NCI-H1417 (cell line): ENCODE measurements at regions not wholly inside any gene's neighbourhood (a gene's known extent, or its start where the extent isn't known, plus 50 kb on each side); places are given as distances from the start of the nearest gene placed in this dataset.

Experiments
- DNase-seq, 3 experiments: peaks; one replicate each; lab custom pipeline; 2025; lab: John Stamatoyannopoulos, UW

DNA sequence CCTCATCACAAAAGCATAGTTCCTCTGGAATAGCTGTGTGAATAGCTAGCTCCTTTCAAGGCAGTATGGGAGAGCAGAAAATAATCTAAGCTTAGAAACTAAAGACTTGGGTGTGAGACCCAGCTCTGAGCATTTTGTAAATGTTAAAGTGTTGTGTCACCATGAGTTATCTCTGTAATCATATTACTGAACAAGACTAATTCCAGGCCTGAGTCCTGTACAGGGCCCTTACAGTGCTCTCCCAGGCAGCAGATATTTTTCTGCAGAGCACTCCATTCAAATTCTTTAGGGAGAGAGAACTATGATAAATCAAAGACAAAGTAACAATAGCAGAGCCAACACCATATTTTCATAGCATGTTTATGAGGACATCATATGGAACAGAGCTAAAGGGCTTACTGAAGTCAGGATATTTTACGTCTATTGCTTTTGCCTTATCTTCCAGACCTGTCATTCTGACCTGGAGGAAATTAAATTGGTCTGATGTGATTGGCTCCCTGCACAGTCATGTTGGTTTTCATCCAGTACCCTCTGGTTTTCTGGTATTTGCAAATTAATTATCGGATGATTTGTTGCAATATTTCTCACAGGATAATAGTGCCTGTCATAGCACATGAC is 172.6 kb upstream of the PPP2R3A start:
- peak in 1 of 3 experiments; percentile 6 for DNase-seq

DNA sequence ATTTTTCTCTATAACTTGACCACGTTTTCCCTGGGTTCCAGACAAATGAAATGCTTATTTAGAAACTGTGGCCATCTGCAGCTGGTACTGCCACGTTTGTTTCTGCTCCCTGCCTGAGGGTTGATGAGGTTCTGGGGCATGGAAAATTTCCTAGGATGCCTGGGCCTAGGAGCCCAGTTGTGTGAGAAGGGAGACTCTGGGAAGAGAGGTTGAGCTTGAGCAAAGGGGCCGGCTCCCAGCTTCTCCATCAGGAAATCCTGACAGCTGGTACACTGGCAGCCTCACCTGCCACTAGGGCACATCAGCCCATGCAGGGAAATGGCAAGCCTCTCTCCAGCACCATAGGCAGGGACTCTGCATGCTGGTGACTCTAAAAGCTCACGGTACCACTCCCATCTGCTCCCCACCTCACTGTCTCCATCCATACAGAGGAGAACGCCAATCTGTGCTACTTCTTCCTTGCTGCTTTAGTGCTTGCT is 165.4 kb upstream of the PPP2R3A start:
- no peak for DNase-seq

DNA sequence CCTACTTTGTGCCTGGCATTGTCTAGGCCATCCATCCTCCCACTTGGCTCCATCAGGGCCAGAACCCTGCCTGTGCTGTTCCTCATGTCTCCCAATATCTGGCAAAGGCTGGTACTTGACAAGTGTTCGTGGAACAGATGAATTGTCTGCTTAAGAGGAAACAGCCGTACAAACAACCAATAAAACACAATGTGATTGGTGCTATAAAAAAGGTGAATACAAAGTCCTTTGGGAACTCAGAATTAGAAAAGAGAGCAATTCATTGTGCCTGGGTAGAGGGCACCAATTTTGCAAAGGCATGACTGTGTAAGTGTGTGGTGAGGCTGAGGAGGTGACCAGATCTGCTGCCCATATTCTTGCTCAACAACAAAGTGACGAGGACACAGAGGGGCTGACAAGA is 164.5 kb upstream of the PPP2R3A start:
- no peak for DNase-seq

DNA sequence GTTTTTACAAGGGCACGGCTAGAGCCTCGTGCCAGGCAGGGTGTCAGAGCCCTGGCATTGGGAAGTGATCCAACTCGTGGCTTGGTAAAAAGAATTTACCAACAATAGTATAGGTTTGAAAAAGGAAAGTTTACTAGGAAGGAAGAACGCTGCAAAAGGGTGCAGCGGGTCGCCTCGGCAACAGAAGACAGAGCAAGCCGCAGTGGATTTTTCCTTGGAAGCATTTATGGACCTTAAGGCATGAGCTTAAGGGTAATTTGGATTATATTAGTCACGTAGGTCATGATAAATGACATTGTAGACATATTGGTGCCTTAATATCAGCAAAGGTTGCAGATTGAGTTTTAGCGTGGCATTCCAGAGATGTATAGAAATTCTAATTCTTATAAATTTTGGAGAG is 163.4 kb upstream of the PPP2R3A start:
- no peak for DNase-seq

DNA sequence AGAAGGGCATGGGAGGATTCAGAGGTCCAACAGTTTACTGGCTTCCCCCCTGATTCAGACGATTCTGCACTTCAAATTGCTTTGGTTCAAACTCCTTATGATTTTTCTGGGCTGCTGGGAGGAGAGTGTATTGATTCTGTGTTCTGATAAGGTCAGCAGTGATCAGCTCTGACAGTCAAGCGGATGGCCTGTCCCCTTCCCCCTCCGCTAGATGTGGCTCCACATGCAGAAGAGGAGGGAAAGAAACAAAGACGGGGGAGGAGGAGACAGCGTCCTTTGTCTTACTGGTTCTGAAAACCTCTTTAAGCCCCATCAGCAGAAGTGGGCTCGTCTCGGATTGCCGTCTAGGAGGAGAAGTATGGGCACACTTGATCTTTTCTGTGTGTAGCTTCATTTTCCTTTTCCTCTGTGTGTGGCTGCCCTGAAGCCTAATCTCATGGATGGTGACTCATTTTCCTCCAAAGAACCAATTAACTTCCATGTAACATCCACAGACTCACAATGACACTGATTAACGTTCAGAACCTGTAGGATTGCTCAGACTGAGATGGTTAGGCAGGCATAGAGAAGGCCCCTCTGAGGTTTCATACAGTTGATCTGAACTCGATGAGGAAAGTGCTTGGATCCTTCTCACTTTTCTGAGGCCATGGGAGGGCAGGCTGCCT is 162.4 kb upstream of the PPP2R3A start:
- no peak for DNase-seq

DNA sequence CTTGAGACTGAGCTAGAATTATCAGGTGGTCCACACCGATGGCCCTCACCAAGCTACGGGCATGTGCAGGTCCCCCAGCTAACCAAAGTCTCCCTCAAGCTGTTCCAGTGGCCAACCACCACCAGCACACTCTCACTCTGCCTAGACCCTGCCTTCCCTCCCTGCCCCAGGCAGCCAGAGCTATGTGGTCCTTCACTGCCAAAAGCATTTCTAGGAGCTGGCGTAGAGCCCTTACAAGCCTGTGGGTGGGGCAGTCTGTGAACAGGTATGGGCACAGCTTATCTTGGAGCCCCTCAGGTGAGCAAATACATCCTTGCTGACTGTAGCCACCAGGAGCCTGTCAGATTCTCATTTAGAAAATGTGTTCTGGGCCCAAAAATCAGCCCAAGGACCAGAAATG is 159.8 kb upstream of the PPP2R3A start:
- DNase-seq, result no peak

DNA sequence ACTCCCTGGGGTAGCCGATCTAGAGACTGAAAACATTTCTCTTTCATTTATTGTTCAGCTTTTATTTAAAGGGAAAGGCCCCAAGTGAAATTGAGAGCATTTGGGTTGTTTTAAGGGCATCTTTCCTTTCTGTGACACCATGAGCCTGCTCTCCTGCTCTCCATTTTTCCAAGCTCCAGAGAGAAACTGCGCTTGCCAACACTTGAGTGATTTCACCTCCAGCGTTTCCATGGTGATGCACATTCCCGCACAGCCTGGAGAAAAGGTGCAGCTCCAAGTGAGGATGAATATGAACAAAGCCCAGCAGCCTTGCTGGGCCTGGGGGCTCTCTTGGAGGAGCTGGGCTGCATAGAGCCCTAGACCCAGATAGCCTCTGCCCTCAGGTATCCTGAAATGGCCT is 159.2 kb upstream of the PPP2R3A start:
- DNase-seq, result peak in 1 of 3 experiments; percentile 21

DNA sequence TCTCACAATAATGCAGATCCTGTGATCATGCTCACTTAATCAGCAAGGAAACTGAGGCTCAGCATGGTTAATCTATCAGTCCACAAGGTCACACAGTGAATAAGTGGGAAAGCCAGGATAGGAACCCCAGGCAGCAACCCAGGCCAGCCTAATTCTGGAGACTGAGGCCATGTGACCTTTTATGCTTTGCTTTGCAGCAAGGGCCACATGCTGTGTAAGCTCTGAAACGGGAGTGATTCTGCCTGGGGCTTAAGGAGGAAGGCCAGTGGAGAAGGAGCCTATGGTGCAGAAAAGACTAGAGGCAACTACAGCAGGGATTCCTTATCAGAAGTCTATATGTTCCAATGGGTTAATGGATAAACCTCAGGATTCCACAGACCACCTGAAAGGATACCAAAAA is 157.6 kb upstream of the PPP2R3A start:
- DNase-seq, result peak in 1 of 3 experiments; percentile 18

DNA sequence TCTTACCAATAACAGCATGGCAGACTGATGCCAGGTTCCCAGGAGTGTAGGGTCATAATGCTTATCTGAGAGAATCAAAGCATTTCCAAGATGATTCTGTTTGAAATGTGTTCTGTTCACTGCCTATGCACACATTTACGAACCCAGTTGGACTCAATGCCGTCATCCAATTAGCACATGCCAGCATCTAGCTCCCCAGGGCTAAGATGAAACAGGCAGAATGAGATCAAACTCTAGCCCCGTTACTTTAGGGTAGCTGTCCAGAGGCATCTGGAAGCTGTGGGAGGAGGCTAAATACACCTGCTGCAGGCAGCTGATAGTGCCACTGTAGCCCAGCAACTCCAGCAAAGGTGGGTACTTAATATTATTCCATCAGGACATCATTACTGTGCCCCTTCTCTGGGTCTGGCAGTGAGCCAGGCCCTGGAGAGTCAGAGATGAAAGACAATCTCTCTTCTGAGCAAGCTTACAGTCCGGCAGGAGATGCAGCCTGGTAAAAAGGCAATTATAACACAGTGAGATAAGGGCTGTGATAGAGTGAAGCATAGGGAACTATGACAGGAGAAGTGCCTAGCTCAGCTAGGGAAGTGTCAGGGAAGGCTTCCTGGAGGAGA is 156.4 kb upstream of the PPP2R3A start:
- DNase-seq, result peak in 2 of 3 experiments; percentile 69 to 91

DNA sequence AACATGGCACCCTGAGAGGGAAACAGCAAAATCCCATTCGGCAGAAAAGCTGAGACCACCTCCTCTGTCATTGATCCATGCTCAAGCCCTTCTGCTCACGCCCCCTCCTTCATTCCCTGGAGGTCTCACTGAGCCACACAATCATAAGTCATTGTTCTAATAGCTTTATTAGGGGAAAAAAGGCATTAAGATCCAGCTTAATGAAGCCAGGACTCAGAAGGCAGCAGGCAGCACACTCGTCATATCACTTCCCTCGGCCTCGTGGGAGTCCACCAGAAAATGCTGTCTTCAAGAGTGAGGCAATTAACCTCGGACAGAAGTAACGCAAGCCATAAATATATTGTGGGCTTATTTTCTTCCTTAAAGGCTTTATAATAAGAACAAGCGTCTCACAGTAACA is 153.9 kb upstream of the PPP2R3A start:
- DNase-seq, result no peak

DNA sequence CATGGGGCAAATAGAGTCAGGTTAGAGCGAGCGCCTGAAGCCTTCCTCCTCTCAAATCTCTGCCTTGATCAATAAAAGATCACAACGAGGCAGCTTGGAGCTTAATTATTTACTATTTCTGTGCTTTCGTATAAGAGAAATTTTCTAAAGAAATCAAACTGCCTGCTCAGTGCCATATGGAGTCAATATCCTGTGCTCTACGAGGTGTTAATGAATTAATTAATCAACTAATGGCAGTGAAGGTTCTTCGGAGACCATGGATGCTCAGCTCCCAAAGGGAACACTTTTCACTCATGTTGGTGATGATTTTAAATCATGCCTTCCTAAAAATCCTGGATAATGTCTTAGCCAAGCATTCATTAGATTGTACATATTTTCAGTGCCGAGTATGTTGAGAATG is 153.5 kb upstream of the PPP2R3A start:
- DNase-seq, result no peak

DNA sequence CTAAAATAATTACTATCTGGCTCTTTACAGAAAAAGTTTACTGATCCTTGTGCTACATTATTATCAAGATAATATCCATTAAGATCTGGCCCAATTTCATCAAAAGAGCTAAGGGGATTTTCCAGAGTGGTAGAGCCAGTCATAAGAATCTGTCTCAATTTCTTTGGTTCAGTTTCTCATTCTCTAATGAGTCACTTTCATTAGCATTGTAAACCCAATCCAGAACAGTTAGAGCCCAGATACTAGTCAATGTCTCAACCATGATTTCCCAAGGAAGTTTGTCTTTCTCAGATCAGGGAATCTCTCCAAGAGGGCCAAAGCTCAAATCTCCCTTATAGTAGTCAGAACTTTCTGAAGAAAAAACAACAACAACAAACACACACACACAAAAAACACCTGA is 131.1 kb upstream of the PPP2R3A start:
- DNase-seq, result no peak

DNA sequence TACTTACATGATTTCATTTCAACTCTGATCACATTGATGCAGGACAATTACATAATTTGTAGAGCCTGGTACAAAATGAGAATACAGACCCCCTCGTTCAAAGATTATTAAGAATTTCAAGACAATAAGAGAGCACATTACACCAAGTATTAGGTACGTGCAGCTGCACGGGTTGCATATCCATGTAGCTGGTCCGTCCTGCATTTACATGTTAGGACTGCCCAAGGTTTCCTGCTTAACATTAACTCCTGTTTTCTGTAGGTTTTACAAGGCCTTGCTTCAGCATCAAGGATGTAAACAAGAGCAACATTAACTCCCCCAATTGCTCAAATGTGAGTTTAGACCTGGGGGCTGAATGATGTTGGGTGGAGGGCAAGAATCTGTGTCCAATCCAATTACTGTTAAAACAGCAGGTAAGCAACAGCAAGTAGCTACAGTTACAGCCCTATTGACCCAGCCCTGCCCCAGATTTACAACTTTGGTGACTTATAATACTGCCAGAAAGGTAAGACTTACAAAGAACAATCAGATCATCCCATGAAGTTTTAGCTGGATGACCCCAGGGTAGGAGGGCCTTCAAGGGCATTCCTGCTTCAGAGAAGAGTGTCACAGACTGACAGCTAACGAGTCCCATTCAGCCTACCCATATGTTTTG is 127.4 kb upstream of the PPP2R3A start:
- DNase-seq, result no peak

DNA sequence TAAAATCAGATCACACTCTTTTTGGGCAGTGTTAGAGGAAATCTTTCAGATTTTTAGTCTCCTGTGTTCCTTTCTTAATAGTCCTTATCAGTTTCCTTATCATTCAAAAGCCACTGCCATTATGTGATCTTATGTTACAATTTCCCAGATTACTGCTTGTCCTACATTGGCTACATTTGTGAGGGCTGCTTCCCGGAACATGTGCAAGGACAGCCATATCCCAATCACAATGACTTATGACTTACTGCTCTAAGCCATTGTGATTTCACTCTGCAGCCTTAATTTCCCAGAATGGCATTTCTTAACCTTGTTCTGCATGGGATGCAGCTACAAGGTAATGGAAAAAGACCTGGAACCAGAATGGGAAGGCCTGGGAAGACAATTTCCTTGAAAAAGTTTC is 125.1 kb upstream of the PPP2R3A start:
- no peak for DNase-seq

DNA sequence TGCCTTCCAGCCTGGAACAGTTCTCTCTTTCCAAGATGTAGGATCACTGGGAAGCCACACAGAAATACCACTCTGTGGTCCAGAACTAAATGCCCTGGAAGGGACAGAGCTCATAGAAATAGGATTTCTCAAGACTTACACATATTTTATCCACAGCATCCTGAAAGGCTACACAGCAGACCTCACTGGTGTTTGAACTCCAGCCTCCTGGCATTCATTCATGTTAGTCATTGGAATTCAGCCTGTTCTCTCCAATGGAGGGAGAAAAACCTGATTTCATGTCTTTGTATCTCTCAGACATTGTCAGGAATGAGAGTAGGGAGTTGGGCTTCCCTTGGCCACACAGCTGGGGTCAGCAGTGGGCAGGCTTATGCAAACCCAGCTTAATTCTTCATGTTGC is 121.1 kb upstream of the PPP2R3A start:
- no peak for DNase-seq

DNA sequence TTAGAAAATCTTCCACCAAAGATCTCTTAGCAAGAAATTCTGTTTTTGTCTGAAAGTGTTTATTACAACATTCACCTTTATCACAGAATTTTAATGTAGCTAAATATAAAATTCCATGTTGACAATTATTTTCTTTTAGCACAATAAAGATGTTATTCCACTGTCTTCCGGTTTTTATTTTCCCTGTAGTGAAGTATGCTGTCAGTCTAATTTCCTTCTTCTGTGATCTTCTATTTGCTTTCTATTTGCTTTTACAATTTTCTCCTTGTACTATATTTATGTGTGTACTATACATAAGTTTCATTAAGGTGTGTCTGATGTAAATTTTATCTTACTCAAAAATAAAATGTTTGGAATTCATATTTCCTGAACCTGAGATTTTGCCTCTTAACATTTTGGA is 117.5 kb upstream of the PPP2R3A start:
- no peak for DNase-seq

DNA sequence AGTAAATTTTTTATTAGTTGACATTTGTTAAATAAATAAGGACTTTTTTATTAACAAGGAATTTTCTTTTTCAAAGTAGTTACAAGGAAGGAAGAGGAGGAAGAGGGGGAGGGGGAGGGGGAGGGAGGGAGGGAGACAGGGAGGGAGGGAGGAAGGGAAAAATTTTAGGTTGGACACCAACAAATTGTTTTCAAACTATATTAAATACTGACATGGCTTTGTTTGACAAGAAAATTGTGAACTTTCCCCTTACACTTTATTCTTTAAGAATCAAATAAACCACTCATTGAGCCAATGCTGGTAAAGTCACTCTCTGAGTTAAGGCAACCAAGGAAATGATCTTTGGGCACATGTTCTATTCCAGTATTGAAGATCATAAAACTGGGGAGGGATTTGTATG is 115.7 kb upstream of the PPP2R3A start:
- no peak for DNase-seq

DNA sequence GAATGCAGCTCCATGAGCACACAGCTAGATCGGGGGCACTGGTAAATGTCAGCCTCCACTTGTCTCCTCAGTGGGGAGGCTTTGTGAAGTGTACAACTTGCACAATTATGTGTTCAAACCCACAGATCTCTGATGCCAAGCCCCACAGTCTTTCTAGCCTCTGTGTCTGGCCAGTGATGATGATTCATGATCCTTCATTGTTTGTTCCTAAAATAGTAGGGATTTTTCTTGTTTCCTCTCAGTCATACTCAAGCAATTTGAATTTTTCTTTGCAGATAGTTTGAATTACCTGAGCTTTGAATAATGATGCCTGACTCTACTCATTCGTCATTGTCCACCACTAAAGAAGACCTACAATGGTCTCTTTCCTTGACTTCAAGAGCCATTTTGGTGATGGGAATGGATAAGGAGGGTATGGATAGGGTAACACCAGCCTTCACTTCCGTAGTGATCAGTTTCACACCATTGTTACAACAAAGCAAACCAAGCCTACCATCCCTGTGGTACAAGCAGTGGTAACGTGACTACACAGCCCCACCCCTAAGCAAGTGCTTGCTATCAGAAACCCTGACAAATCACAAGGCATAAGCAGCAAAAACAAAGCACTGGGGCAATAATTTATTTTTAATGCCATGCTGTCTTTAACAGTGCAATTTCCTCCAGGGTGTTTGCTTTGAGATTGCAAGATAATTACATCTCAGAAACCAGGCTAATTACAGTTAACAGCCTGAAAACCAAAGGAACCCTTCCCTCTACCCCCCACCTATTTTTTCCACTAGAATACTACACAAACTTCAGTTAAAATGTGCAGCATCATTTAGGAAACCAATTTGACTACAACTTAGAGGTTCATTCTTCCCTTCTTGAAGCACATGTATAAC is 114.1 kb upstream of the PPP2R3A start:
- DNase-seq, result peak in 2 of 3 experiments; percentile 91 to 99

DNA sequence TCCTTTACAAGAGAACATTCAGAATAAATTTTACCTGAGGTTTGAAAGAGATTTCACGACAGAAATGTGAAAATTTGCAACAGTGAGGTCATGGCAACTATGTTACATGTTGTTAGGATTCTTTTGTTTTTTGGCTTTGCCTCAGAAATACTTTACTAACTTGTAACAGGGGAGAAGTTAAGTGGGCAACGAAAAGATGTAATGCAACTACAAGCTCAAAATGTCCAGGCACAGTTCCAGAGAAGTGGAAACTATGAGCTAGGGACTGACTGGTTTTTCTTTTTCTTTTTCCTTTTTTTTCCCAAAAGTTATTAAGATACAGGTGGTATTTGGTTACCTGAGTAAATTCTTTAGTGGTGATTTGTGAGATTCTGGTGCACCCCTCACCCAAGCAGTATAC is 111.5 kb upstream of the PPP2R3A start:
- DNase-seq, result no peak

DNA sequence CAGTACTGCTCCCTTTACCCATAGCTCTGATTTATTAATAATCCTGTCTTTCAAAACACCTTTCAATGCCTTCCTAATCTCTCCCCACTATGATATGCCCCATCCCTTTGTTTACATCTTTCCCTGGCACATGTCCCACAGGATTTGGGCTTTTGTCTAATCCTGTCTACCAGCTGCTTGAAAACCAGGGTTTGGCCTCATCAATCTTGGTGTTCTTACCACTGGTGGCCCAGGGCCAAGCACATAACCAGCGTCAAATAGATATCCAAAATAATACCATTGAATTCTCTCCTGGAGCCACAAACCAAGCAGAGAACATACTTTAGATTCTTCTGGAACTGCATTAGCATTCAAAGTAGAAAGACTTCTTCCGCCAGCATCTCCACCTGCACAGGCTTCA is 104.8 kb upstream of the PPP2R3A start:
- peak in 1 of 3 experiments; percentile 17 for DNase-seq

DNA sequence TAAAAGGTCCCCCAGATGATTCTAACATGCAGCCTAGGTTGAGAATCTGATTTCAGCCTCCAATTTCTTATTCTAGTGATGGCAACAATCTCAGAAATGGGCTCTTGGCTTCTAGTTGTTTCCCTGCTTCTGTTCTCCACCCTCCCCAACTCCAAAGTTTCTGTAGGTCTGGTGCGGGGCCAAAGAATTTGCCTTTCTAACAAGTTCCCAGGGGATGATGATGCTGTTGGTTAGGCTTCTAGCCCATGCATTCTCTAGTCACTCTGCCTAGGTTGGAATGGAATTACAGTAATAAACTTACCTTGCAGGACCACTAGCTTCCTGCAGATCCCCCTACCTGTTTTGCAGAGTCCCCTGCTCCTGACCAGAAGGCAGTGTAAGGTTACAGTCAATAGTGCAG is 103.2 kb upstream of the PPP2R3A start:
- no peak for DNase-seq

DNA sequence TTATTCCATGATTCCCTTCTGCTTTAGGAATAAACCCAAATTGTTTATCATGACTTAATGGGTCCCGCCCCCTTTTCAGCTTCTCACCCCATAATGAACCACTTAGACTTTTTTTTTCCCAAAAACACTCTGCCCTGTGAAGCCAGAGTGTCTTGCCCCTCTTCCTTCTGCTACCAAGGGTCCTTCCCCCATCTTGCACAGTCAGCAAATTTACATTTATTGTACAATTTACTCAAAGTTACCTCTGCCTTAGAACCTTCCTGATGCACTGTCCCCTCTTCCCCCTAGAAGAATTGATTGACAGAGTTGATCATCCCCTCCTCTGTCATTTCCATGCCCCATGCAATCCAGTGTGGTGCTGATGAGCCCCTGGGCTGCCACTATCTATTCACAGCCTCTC is 101.5 kb upstream of the PPP2R3A start:
- DNase-seq, result no peak
